NCI-H2107 treated with DMSO at 0.1 percent for 48 hours (cell line): ENCODE measurements at regions not wholly inside any gene's neighbourhood (a gene's known extent, or its start where the extent isn't known, plus 50 kb on each side); places are given as distances from the start of the nearest gene placed in this dataset.

Experiments
- DNase-seq: peaks from one replicate; lab custom pipeline; 2025; ENCODE audit not compliant: unreplicated experiment; lab: John Stamatoyannopoulos, UW

- DNase-seq: no peak
Observed at GRCh38 chr2:64823794-64824193, 165.4 kb upstream of the SLC1A4 start.

GRCh38 chr2:64825831-64826491 lies 163.2 kb upstream of the SLC1A4 start:
- no peak for DNase-seq

DNA sequence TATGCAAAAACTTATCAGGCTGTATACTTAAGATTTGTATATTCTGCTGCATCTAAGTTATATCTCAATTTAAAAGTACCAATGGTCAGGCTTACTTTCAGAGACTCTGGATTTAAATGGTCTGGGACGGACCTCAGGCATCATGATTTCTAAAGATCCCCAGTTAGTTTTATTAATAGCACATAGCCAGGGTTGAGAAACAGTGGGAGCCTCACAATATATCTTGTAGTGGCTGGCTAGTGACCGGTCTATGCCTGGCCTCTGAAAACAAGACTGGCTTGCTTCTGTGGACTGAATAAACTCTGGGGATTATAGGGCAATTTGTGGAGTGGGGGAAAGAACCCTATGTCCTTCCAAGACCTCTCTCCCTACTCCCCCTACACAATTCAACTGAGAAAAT lies 162.5 kb upstream of the SLC1A4 start:
- no peak for DNase-seq

DNA sequence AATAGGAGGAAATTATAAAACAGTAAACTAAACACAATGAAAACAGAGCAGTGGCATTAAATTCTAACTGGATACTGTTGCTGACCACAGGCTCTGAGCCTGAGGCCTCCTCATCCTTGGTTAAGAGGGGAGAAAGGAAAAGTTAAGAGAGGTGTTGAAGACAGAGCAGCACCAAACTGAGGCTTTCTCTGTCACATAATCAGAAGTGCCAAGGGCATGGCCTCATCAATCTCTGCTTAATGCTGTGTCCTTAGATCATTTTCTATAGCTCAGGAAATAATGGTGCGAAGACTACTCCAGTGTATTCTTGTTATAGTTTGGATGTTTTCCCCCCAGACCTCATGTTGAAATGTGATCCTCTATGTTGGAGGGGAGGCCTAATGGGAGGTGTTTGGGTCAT lies 160.9 kb upstream of the SLC1A4 start:
- DNase-seq: no peak

- DNase-seq: no peak
Observed at GRCh38 chr2:64829525-64829924, 159.7 kb upstream of the SLC1A4 start.

DNA sequence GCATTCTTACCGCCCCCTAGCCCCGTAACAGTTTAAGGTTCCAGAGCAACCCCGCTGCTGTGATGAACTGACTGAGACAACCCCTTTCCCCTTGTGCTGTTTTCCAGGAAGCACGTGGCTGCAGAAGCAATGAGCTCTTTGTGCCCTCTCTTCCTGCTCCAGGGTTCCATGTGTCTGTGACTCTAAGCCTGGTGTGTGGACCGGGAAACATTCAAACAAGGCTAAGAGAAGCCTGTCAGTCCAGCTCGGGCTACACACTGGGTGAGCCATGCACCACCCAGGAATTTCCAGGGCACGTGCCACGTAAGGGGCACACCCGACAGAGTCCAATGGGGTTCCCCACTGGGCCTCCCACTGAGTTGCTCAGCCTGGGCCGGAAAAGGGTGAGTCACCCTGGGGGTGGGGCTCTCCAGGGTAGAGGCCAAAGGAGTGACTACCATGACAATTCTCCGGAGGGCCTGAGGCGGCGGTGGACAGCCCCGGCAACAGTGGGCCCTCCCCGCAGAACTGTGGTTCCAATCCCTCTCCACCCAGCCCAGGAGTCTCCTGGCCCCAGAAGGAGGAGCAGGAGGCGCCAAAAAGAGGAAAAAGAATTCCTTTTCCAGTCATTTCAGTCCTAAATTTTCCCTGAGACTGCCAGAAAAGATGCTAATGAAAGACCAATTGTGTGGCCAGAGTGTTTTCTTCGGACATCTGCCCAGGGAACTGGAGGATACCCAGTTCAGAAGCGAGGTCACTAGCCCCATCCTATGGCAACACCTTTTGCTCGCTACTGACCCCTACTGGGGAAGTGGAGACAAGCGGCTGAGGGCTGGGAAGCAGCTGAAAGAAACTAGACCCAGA lies 157.8 kb upstream of the SLC1A4 start:
- DNase-seq: no peak

- no peak for DNase-seq
Observed at GRCh38 chr2:64831977-64832328, 157.2 kb upstream of the SLC1A4 start.

DNA sequence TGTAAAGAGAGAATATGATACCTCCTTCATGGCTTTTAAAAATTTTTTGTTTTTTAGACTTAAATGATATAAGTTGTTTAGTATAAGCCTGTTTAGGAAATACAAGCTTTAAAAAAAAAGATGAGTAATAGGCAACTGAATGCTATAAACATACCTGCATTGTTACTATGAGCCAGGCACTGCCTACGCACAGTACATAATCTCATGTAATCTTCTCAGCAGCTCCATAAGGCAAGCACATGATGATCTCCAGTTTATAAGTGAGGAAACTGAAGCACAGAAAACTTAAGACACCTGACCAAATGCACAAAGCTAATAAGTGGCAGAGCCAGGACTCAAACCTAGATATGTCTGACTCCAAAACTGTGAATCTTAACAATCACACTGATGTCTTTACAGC lies 156.3 kb upstream of the SLC1A4 start:
- no peak for DNase-seq

GRCh38 chr2:64836566-64836965 lies 152.6 kb upstream of the SLC1A4 start:
- no peak for DNase-seq

DNA sequence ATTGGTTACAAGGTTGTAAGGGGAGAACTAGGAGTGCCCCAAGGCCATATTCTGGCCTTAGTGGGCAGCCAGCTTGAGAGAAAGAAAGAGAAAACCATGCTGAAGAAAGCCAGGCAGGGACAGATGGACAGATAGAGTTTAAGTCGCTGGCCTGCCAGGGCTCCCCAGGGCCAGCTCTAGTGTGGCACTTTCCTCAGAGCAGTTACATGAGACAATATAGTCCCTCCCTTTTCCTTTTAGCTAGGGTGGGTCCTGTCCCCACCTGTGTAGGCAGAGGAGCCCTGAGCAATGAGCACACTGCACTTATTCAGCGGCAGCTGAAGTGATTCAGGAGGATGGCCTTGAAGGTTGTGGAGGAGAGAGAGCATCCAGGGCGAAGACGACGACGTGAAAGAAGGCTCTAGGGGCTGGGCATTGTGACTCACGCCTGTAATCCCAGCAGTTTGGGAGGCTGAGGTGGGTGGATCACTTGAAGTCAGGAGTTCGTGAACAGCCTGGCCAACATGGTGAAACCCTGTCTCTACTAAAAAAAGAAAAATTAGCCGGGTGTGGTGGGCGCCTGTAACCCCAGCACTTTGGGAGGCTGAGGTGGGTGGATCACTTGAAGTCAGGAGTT lies 152.0 kb upstream of the SLC1A4 start:
- no peak for DNase-seq

GRCh38 chr2:64837925-64838641 lies 151.1 kb upstream of the SLC1A4 start:
- DNase-seq: no peak

DNA sequence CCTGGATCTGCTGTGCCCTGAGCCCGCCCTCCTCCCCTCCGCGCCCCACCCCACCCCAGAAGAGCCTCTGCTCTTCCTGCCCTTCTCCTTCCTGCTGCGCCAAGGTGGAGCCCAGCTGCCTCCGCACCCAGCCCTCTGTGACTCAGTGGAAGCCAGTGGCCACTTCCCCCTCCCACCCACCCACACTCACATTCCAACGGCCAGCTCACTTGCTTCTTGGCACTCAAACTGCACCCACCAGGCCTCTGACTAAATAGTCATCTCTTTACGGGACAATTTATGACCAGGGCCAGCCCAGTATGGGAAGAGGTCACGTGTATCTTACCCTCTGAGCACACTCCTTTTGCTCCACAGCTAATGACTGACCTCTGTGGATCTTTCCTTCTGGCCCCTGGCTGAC lies 150.4 kb upstream of the SLC1A4 start:
- no peak for DNase-seq

DNA sequence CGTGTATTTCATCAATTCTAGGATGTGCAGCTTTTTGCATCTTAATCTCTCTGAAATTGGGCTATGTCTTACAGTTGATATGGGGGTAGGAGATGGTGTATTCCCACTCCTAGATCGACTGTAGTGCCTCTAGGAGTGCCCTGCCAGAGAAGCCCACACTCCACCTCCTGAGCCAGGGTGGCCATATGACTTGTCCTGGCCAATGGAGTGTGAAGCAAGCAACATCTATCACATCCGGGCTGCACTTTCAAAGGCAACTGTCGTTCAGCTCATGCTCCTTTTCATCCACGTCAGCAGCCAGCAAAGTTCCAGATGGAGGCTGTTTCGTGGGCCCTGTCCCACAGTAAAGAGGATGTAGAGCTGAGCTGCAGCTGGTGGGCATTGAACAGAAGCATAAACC lies 149.4 kb upstream of the SLC1A4 start:
- DNase-seq: no peak

GRCh38 chr2:64840426-64840881 lies 148.7 kb upstream of the SLC1A4 start:
- DNase-seq: no peak

DNA sequence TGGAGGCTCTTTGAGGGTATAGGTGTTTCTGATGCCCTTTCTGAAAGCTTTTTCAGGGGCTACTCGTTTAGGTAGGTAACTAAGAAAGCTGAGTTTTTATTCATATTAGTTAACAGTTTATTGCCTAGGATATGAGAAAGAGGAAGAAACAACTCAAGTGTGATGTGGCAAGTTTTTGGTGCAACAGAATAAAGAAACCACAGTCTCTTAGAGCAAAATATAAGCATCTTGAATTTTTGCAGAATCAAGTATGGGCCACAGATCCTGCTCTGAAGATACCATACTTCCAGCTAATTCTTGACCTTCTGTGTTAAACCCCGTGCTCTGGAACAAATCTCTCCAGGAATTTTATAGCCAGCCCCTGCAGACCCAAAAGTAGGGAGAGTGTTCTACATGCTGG lies 147.7 kb upstream of the SLC1A4 start:
- no peak for DNase-seq

DNA sequence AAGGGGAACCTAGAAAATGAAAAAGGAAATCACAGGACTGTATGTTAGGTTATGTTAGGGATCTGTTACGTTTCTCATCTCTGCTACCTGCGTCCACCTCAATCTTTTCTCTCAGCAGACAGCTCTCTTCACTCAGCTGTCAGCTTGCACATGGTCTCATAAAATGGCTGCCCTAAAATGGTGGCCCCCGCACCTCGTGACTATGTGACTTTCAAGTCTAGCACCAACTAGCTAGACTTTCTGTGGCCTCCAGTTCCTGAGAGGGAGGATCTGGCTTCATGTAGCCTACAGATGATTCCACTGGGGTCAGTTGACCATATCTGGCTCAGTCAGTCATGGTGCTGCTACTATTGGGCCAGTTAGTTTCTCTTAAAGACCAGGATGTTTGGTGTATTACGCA lies 147.2 kb upstream of the SLC1A4 start:
- DNase-seq: no peak

GRCh38 chr2:64844087-64844486 lies 145.1 kb upstream of the SLC1A4 start:
- no peak for DNase-seq

DNA sequence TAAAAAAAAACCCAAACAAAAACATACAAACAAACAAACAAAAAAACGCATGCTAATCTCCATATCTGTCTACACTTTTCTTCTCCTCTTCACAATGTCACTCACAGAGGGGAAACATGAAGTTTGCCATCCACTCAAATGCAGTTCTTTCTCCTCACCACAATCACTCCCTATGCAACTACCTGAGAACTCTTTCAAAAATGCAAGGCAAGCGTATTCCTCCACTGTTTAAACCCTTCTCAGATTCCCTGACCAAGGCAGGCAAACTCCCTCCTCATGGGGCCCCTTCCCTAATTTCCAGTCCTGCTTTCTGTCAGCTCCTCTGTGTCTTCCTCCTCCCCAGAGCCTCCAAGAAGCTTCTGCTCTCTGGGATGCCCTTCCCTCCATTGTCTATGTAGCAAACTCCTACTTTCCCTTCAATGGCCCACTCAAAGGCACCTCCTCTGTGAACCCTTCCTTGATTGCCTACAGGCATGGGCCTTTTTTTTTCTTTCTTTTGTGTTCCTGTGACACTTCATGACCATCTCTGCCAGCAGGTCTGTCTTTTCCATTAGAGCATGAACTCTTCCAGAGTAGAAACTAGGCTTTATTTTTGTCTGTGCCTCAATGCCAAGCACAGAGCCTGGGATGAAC lies 143.8 kb upstream of the SLC1A4 start:
- DNase-seq: no peak

- DNase-seq: no peak
Observed at GRCh38 chr2:64846177-64846576, 143.0 kb upstream of the SLC1A4 start.

- no peak for DNase-seq
Observed at GRCh38 chr2:64847930-64848329, 141.3 kb upstream of the SLC1A4 start.

- no peak for DNase-seq
Observed at GRCh38 chr2:64848363-64848762, 140.8 kb upstream of the SLC1A4 start.
